ENCODE measurements at regions not wholly inside any gene's neighbourhood (a gene's known extent, or its start where the extent isn't known, plus 50 kb on each side); places are given as distances from the start of the nearest gene placed in this dataset.

- no peaks in the 10 kb centered on the region for H3K27me3 ChIP-seq
- H3K27ac ChIP-seq: no peak overlapping the region
- no peak for TF ChIP-seq CTCF (IDR thresholded peaks at IDR 0.05)
- TF ChIP-seq POLR2A (IDR thresholded peaks at IDR 0.05): no peak
- H3K36me3 ChIP-seq: no peaks in the 10 kb centered on the region
- no peak for DNase-seq
- peaks cover 0 to 12% (median 3%) of the 10 kb centered on the region in 12 donors for H3K9me3 ChIP-seq
- intact Hi-C loops (cut with DNase I): no loop called here
- H3K4me3 ChIP-seq: no peak overlapping the region
- ATAC-seq: no peak
- WGBS, 4 donors: 66 to 81% (median 77%) methylated on average over 1 to 2 of the region's 2 CpGs
- H3K4me1 ChIP-seq: peaks cover 0 to 8% (median 0%) of the 10 kb centered on the region in 12 donors
Observed at GRCh38 chr7:67466109-67466508, 469.5 kb downstream of the TYW1 start.

- H3K4me1 ChIP-seq: no peaks in the 10 kb centered on the region
- no peak for TF ChIP-seq CTCF (IDR thresholded peaks at IDR 0.05)
- H3K27me3 ChIP-seq: no peaks in the 10 kb centered on the region
- no peak for DNase-seq
- H3K4me3 ChIP-seq: no peak overlapping the region
- 22 to 50% (median 41%) methylated on average over 6 of the region's 6 CpGs for WGBS, 4 donors
- intact Hi-C loops (cut with DNase I): no loop called here
- peaks cover 0 to 4% (median 0%) of the 10 kb centered on the region in 12 donors for H3K9me3 ChIP-seq
- no peaks in the 10 kb centered on the region for H3K36me3 ChIP-seq
- H3K27ac ChIP-seq: no peak overlapping the region
- ATAC-seq: peak in 3 of 4 donors; percentile 24 to 69 (median 53)
Observed at GRCh38 chr7:67470256-67470751, 473.7 kb downstream of the TYW1 start.

GRCh38 chr7:67475293-67475692 lies 478.7 kb downstream of the TYW1 start:
- 93 to 100% (median 98%) methylated on average over 1 of the region's 1 CpG for WGBS, 4 donors
- Histone ChIP-seq H3K4me1 (no peaks in the 10 kb centered on the region), H3K27ac (no peak overlapping the region)

GRCh38 chr7:67478066-67478465 lies 481.4 kb downstream of the TYW1 start:
- WGBS, 4 donors: 77 to 86% (median 83%) methylated on average over 6 of the region's 6 CpGs
- Histone ChIP-seq H3K4me3 (no peak overlapping the region), H3K27ac (no peak overlapping the region), H3K4me1 (no peaks in the 10 kb centered on the region), H3K27me3 (peaks cover 0 to 11% (median 0%) of the 10 kb centered on the region in 9 donors), H3K36me3 (no peaks in the 10 kb centered on the region), H3K9me3 (no peaks in the 10 kb centered on the region)
- no peak for TF ChIP-seq POLR2A (IDR thresholded peaks at IDR 0.05)
- no peak for TF ChIP-seq CTCF (IDR thresholded peaks at IDR 0.05)
- DNase-seq (no peak), ATAC-seq (no peak)
- intact Hi-C loops (cut with DNase I): no loop called here

More at GRCh38 chr7:67475293-67475692, 478.7 kb downstream of the TYW1 start:
- H3K4me3 ChIP-seq: no peak overlapping the region
- H3K9me3 ChIP-seq: no peaks in the 10 kb centered on the region
- TF ChIP-seq POLR2A (IDR thresholded peaks at IDR 0.05) (no peak), CTCF (IDR thresholded peaks at IDR 0.05) (no peak)
- DNase-seq (no peak), ATAC-seq (no peak)
- intact Hi-C loops (cut with DNase I): no loop called here
- H3K27me3 ChIP-seq: peaks cover 0 to 11% (median 0%) of the 10 kb centered on the region in 9 donors
- H3K36me3 ChIP-seq: no peaks in the 10 kb centered on the region
